Esophagus muscularis mucosa (tissue), 4 donors: ENCODE measurements at regions not wholly inside any gene's neighbourhood (a gene's known extent, or its start where the extent isn't known, plus 50 kb on each side); places are given as distances from the start of the nearest gene placed in this dataset.

Experiments
- DNase-seq: peaks from one replicate; pipeline ENCODE4 v3.0.0-alpha.2; 2017; ENCODE audit errors: extremely low spot score
- H3K27ac ChIP-seq, 4 donors: fragments of 200-600 bp; sonication (generic); replicated peaks in 1 of 4; 1 replicate in 3 of 4; 2 replicates in 1 of 4; pipeline ENCODE4 v1.5.1; 2016 to 2019; ENCODE audit warnings: mild to moderate bottlenecking in 1 of 4
- H3K27me3 ChIP-seq, 4 donors: fragments of 200-600 bp; sonication (generic); one replicate each; pipeline versions ENCODE4 v1.5.1 to v1.6.0; 2016 to 2019
- H3K36me3 ChIP-seq, 4 donors: fragments of 200-600 bp; sonication (generic); one replicate each; pipeline ENCODE4 v1.5.1; 2016 to 2019
- H3K4me1 ChIP-seq, 4 donors: fragments of 200-600 bp; sonication (generic); one replicate each; pipeline ENCODE4 v1.5.1; 2016 to 2019
- H3K4me3 ChIP-seq, 4 donors: fragments of 200-600 bp; sonication (generic); 1 replicate in 2 of 4; 2 replicates in 2 of 4; pipeline ENCODE4 v1.5.1; 2016 to 2019; ENCODE audit warnings: mild to moderate bottlenecking in 4 of 4, moderate library complexity in 1 of 4
- H3K9me3 ChIP-seq, 4 donors: fragments of 200-600 bp; sonication (generic); 1 replicate in 3 of 4; 2 replicates in 1 of 4; pipeline ENCODE4 v1.5.1; 2016 to 2019
- EP300 ChIP-seq: sonication (generic); formaldehyde crosslinking; IDR thresholded peaks from one replicate; pipeline ENCODE4 v1.6.1; 2017; ENCODE audit warnings: antibody characterized with exemption
- POLR2A ChIP-seq: fragments of 450-650 bp; IDR thresholded peaks from one replicate; pipeline ENCODE4 v1.6.1; 2017; ENCODE audit warnings: antibody characterized with exemption, moderate library complexity, mild to moderate bottlenecking, low read depth
- POLR2AphosphoS5 ChIP-seq, 2 donors: sonication (generic); formaldehyde crosslinking; IDR thresholded peaks; one replicate each; pipeline ENCODE4 v1.6.1; 2017; ENCODE audit warnings: antibody characterized with exemption in 2 of 2
- WGBS: methylation state at CpG from one replicate; pipeline ENCODE4 v1.1.5; 2018; 5-methylcytosine and 5-hydroxymethylcytosine counted together
- intact Hi-C: fragments of 100-400 bp; cut with DNase I; formaldehyde crosslinking; loops from one replicate; pipeline ENCODE4 v1.15.1; 2023
- TF ChIP-seq, protein P1 (sequence below), 3 experiments: fragments of 200-600 bp in 2 of 3; fragments of 450-650 bp in 1 of 3; sonication (generic) in 2 of 3; IDR thresholded peaks; one replicate each; pipeline ENCODE4 v1.5.1; 2017 to 2019; ENCODE audit warnings: antibody characterized with exemption in 3 of 3, mild to moderate bottlenecking in 2 of 3, moderate library complexity in 1 of 3

DNA sequence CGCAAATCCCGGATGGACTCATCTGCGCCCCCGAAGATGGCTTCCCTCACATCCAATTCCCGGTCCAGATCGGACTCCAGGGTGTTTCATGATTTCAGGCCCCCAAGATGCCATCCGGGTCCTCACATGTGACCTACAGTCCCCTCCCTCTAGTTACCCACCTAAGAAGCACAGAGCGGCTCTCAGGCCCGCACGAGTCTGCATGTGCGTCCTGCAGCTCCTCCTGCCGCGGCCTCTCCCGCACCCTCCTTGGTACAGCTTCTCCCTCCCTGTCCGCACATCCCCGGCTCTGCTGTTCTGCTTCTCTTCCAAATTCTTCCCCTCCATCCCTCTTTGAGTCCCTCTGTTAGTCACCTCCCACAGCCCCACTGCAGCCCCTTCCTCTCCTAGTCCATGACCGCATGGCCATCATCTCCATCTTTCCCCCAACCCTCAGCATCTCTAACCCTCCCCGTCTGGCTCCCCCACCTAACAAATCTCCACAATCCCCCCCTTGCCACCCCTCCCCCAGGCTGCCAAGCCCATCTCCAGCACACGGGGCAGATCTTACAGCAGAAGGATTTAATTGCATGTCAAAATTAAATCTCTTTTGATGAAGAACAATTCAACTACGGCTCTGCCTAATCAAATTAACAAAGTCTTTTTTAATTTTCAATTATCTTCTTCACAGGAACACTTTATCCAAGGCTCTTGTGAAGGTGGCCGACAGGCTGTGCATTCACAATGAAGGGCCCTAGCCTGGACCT lies 231.0 kb downstream of the RBFOX3 start:
- intact Hi-C loops: no loop called here
- H3K27me3 ChIP-seq: peaks cover 0 to 83% (median 0%) of the 10 kb centered on the region in 4 donors
- WGBS: 75% methylated on average over 21 of the region's 21 CpGs

DNA sequence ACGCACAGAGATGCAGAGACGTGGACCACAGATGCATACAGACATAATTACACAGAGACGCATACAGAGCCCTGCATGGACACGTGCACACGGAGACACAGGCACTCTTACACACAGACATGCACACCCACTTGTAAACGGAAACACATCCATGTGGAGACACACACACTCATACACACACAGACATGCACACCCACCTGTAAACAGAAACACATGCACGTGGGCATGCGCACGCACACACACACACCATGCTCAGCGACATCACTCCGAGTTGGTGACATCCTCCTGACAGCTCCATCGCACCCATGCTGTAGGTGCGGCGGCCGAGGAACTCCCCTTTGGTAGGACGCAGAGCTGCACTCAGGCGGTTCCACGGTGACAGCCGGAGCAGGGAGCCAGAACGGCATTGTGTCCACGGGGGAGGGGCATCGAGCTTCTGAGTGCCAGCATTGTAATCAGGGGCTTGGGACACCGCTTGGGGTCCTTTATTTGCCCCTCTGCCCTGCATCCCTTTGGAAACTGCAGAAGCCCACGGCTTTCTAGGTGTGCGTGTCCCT lies 233.5 kb downstream of the RBFOX3 start:
- intact Hi-C loops: no loop called here
- WGBS: 54% methylated on average over 13 of the region's 25 CpGs
- H3K4me3 ChIP-seq: no peak overlapping the region
- no peaks in the 10 kb centered on the region for H3K36me3 ChIP-seq
- peaks cover 0 to 89% (median 0%) of the 10 kb centered on the region in 4 donors for H3K27me3 ChIP-seq
- no peak for DNase-seq
- TF ChIP-seq, protein P1, sequence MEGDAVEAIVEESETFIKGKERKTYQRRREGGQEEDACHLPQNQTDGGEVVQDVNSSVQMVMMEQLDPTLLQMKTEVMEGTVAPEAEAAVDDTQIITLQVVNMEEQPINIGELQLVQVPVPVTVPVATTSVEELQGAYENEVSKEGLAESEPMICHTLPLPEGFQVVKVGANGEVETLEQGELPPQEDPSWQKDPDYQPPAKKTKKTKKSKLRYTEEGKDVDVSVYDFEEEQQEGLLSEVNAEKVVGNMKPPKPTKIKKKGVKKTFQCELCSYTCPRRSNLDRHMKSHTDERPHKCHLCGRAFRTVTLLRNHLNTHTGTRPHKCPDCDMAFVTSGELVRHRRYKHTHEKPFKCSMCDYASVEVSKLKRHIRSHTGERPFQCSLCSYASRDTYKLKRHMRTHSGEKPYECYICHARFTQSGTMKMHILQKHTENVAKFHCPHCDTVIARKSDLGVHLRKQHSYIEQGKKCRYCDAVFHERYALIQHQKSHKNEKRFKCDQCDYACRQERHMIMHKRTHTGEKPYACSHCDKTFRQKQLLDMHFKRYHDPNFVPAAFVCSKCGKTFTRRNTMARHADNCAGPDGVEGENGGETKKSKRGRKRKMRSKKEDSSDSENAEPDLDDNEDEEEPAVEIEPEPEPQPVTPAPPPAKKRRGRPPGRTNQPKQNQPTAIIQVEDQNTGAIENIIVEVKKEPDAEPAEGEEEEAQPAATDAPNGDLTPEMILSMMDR (IDR thresholded peaks at IDR 0.05): no peak
- no peak for TF ChIP-seq EP300
- no peak for TF ChIP-seq POLR2AphosphoS5 (IDR thresholded peaks at IDR 0.05)
- no peak for TF ChIP-seq POLR2A
- H3K27ac ChIP-seq: no peak overlapping the region
- no peaks in the 10 kb centered on the region for H3K9me3 ChIP-seq
- H3K4me1 ChIP-seq: no peaks in the 10 kb centered on the region

More for the DNA sequence above, 231.0 kb downstream of the RBFOX3 start:
- no peak overlapping the region for H3K4me3 ChIP-seq
- no peak overlapping the region for H3K27ac ChIP-seq
- no peaks in the 10 kb centered on the region for H3K4me1 ChIP-seq
- H3K9me3 ChIP-seq: no peaks in the 10 kb centered on the region
- no peak for DNase-seq
- no peaks in the 10 kb centered on the region for H3K36me3 ChIP-seq
- TF ChIP-seq POLR2A: no peak
- TF ChIP-seq, protein P1 (IDR thresholded peaks at IDR 0.05): no peak
- TF ChIP-seq POLR2AphosphoS5 (IDR thresholded peaks at IDR 0.05): no peak
- TF ChIP-seq EP300: no peak

DNA sequence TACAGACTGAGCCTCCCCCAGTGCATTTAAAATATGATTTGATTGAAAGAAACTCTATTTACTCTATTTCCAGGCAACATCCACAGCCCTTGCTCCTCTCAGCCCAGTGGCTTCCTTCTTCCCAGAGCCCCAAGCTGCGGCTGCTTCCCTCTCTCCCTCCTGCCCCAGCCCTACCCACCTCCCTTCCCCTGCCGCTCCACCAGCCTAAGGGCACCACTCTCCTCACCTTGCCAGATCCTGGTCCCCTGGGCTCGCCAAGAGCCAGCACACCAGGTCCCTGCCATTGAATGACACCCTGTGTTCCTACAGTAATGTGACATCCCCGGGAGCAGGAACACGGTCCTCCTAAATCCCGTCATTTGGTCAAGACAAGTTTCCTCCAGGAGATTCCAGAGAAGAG lies 236.0 kb downstream of the RBFOX3 start:
- no peak for DNase-seq
- TF ChIP-seq EP300: no peak
- TF ChIP-seq POLR2A: no peak
- TF ChIP-seq, protein P1 (IDR thresholded peaks at IDR 0.05): no peak
- TF ChIP-seq POLR2AphosphoS5 (IDR thresholded peaks at IDR 0.05): no peak
- H3K4me1 ChIP-seq: no peaks in the 10 kb centered on the region
- no peak overlapping the region for H3K27ac ChIP-seq
- no peaks in the 10 kb centered on the region for H3K9me3 ChIP-seq
- no peaks in the 10 kb centered on the region for H3K36me3 ChIP-seq
- intact Hi-C loops: no loop called here
- no peak overlapping the region for H3K4me3 ChIP-seq
- WGBS: 65% methylated on average over 6 of the region's 6 CpGs
- peaks cover 0 to 77% (median 0%) of the 10 kb centered on the region in 4 donors for H3K27me3 ChIP-seq

DNA sequence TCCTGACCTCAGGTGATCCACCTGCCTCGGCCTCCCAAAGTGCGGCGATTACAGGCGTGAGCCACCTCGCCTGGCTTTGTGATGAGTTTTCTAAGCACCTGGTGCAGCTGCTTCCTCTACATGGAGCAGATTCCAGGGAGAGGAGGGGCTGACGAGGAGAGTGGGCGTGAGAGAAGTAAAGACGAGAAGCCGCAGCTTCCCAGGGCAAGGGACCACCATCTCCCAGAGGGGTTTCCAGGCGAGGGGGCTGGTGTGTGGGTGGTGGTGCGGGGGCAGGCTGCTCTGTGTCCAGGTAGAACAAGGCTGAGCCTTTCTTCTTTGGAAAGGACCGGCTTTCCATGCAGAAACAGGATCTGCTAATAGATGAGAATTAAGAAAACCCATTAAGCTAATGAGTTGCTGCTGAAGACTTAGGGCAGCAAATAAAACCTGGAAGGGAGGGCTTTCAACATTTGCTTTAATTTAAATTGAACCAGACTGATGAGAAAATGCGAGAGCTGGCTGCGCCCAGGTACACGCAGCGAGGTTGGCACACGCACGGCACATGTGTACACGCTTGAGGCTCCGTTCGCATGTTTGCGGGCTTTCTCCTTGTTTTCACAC lies 236.7 kb downstream of the RBFOX3 start:
- DNase-seq: no peak
- intact Hi-C loops: no loop called here
- TF ChIP-seq POLR2AphosphoS5 (IDR thresholded peaks at IDR 0.05) (no peak), EP300 (no peak), POLR2A (no peak)
- TF ChIP-seq, protein P1 (IDR thresholded peaks at IDR 0.05): no peak
- Histone ChIP-seq H3K27me3 (peaks cover 0 to 78% (median 0%) of the 10 kb centered on the region in 4 donors), H3K27ac (no peak overlapping the region), H3K9me3 (no peaks in the 10 kb centered on the region), H3K4me1 (no peaks in the 10 kb centered on the region), H3K4me3 (no peak overlapping the region), H3K36me3 (no peaks in the 10 kb centered on the region)
- 78% methylated on average over 22 of the region's 22 CpGs for WGBS
